Activated B cell treated with CpG ODN at 0.5 μM for 24 hours (primary cell): ENCODE measurements at regions not wholly inside any gene's neighbourhood (a gene's known extent, or its start where the extent isn't known, plus 50 kb on each side); places are given as distances from the start of the nearest gene placed in this dataset.

Experiments used
- ATAC-seq: fragments of 200-7000 bp; cut with Tn5 transposase; one replicate; pipeline ENCODE4 v1.10.0; 2021; ENCODE audit warnings: low read depth, mild to moderate bottlenecking, moderate library complexity
- CTCF ChIA-PET: fragments of 350-600 bp; sonication (Branson Sonifier 250); formaldehyde crosslinking; loops from one replicate; lab custom pipeline; 2021; ENCODE audit warnings: antibody characterized with exemption; lab: Charles Lee
- POLR2A ChIA-PET: fragments of 350-600 bp; sonication (Branson Sonifier 250); formaldehyde crosslinking; loops from one replicate; lab custom pipeline; 2021; ENCODE audit warnings: antibody characterized with exemption; lab: Charles Lee
- DNase-seq: peaks from one replicate; pipeline ENCODE4 v3.0.0; 2022
- H3K27ac Mint-ChIP-seq: one replicate; pipeline ENCODE4 v1.8.0; 2020; ENCODE audit warnings: mixed read lengths
- H3K27me3 Mint-ChIP-seq: one replicate; pipeline ENCODE4 v1.8.0; 2021; ENCODE audit warnings: mixed read lengths
- H3K36me3 Mint-ChIP-seq: one replicate; pipeline ENCODE4 v1.8.0; 2021; ENCODE audit warnings: low read depth, mixed read lengths
- H3K4me1 Mint-ChIP-seq: one replicate; pipeline ENCODE4 v1.8.0; 2021; ENCODE audit warnings: mixed read lengths
- H3K4me3 Mint-ChIP-seq: one replicate; pipeline ENCODE4 v1.8.0; 2020; ENCODE audit warnings: mild to moderate bottlenecking, mixed read lengths
- H3K9me3 Mint-ChIP-seq: one replicate; pipeline ENCODE4 v1.8.0; 2020; ENCODE audit warnings: mixed read lengths
- CTCF ChIP-seq: fragments of 200-600 bp; IDR thresholded peaks from one replicate; pipeline ENCODE4 v1.8.0; 2022; ENCODE audit warnings: antibody characterized with exemption, mild to moderate bottlenecking
- intact Hi-C: fragments of 100-400 bp; cut with micrococcal nuclease; formaldehyde crosslinking; loops from one replicate; pipeline ENCODE4 v1.15.1; 2024

GRCh38 chr1:56189946-56190805 lies 389.2 kb downstream of the PLPP3 start:
- intact Hi-C loops: no loop called here
- Mint-ChIP-seq H3K9me3 (no peaks in the 10 kb centered on the region), H3K4me3 (no peak overlapping the region), H3K4me1 (no peaks in the 10 kb centered on the region), H3K36me3 (no peaks in the 10 kb centered on the region), H3K27ac (no peak overlapping the region), H3K27me3 (no peaks in the 10 kb centered on the region)
- POLR2A ChIA-PET: no interaction called here
- ATAC-seq (no peak), DNase-seq (no peak)
- TF ChIP-seq CTCF: no peak
- CTCF ChIA-PET: no interaction called here

GRCh38 chr1:56189454-56189853 lies 389.9 kb downstream of the PLPP3 start:
- CTCF ChIA-PET: no interaction called here
- Mint-ChIP-seq H3K4me3 (no peak overlapping the region), H3K9me3 (no peaks in the 10 kb centered on the region), H3K4me1 (no peaks in the 10 kb centered on the region), H3K36me3 (no peaks in the 10 kb centered on the region), H3K27ac (no peak overlapping the region), H3K27me3 (no peaks in the 10 kb centered on the region)
- DNase-seq: no peak
- intact Hi-C loops: no loop called here
- ATAC-seq: no peak
- POLR2A ChIA-PET: no interaction called here
- no peak for TF ChIP-seq CTCF

GRCh38 chr1:56188855-56189254 lies 390.5 kb downstream of the PLPP3 start:
- no peak overlapping the region for H3K27ac Mint-ChIP-seq
- H3K36me3 Mint-ChIP-seq: no peaks in the 10 kb centered on the region
- H3K9me3 Mint-ChIP-seq: no peaks in the 10 kb centered on the region
- H3K4me3 Mint-ChIP-seq: no peak overlapping the region
- POLR2A ChIA-PET: no interaction called here
- ATAC-seq (no peak), DNase-seq (no peak)
- TF ChIP-seq CTCF: no peak
- CTCF ChIA-PET: no interaction called here
- H3K27me3 Mint-ChIP-seq: no peaks in the 10 kb centered on the region
- no peaks in the 10 kb centered on the region for H3K4me1 Mint-ChIP-seq
- intact Hi-C loops: no loop called here

- CTCF ChIA-PET: no interaction called here
- Mint-ChIP-seq H3K27me3 (no peaks in the 10 kb centered on the region), H3K9me3 (no peaks in the 10 kb centered on the region), H3K36me3 (no peaks in the 10 kb centered on the region), H3K4me1 (no peaks in the 10 kb centered on the region), H3K4me3 (no peak overlapping the region), H3K27ac (no peak overlapping the region)
- no peak for ATAC-seq
- intact Hi-C loops: no loop called here
- POLR2A ChIA-PET: no interaction called here
- no peak for TF ChIP-seq CTCF
- DNase-seq: no peak
Measured at GRCh38 chr1:56188221-56188620, 391.1 kb downstream of the PLPP3 start.

GRCh38 chr1:56187405-56187804 lies 392.0 kb downstream of the PLPP3 start:
- Mint-ChIP-seq H3K4me1 (no peaks in the 10 kb centered on the region), H3K36me3 (no peaks in the 10 kb centered on the region), H3K27me3 (no peaks in the 10 kb centered on the region), H3K4me3 (no peak overlapping the region), H3K27ac (no peak overlapping the region), H3K9me3 (no peaks in the 10 kb centered on the region)
- POLR2A ChIA-PET: no interaction called here
- CTCF ChIA-PET: no interaction called here
- TF ChIP-seq CTCF: no peak
- ATAC-seq (no peak), DNase-seq (no peak)
- intact Hi-C loops: no loop called here
